ENCODE measurements at regions not wholly inside any gene's neighbourhood (a gene's known extent, or its start where the extent isn't known, plus 50 kb on each side); places are given as distances from the start of the nearest gene placed in this dataset.

- DNase-seq (ENCODE audit: extremely low read depth, low read depth), result no peak
- no peak for TF ChIP-seq CTCF (IDR thresholded peaks at IDR 0.05; ENCODE audit: low read depth, low read length)
Measured at GRCh38 chr2:59572227-59572626, 981.2 kb downstream of the BCL11A start.

- TF ChIP-seq CTCF (IDR thresholded peaks at IDR 0.05; ENCODE audit: low read depth, low read length), result no peak
- no peak for DNase-seq (ENCODE audit: extremely low read depth, low read depth)
Measured at GRCh38 chr2:59570818-59571217, 982.6 kb downstream of the BCL11A start.

- no peak for DNase-seq (ENCODE audit: extremely low read depth, low read depth)
- no peak for TF ChIP-seq CTCF (IDR thresholded peaks at IDR 0.05; ENCODE audit: low read depth, low read length)
Measured at GRCh38 chr2:59569124-59569523, 984.3 kb downstream of the BCL11A start.

- DNase-seq (ENCODE audit: extremely low read depth, low read depth), result no peak
Measured at GRCh38 chr2:59568461-59568860, 985.0 kb downstream of the BCL11A start.

GRCh38 chr2:59567151-59567550 lies 986.3 kb downstream of the BCL11A start:
- DNase-seq (ENCODE audit: extremely low read depth, low read depth), result no peak
- TF ChIP-seq CTCF (IDR thresholded peaks at IDR 0.05; ENCODE audit: low read depth, low read length), result no peak

More at GRCh38 chr2:59568461-59568860, 985.0 kb downstream of the BCL11A start:
- TF ChIP-seq CTCF (IDR thresholded peaks at IDR 0.05; ENCODE audit: low read depth, low read length), result no peak

- no peak for TF ChIP-seq CTCF (IDR thresholded peaks at IDR 0.05; ENCODE audit: low read depth, low read length)
- DNase-seq (ENCODE audit: extremely low read depth, low read depth), result no peak
Measured at GRCh38 chr2:59566739-59567138, 986.7 kb downstream of the BCL11A start.

GRCh38 chr2:59561281-59561680 lies 992.2 kb downstream of the BCL11A start:
- no peak for DNase-seq (ENCODE audit: extremely low read depth, low read depth)
- no peak for TF ChIP-seq CTCF (IDR thresholded peaks at IDR 0.05; ENCODE audit: low read depth, low read length)
